T-helper 17 cell (primary cell): ENCODE measurements at regions not wholly inside any gene's neighbourhood (a gene's known extent, or its start where the extent isn't known, plus 50 kb on each side); places are given as distances from the start of the nearest gene placed in this dataset.

Source experiments
- ATAC-seq: fragments of 150-1000 bp; cut with Tn5 transposase; 2 replicates; pipeline ENCODE4 v1.10.0; 2021; ENCODE audit warnings: mild to moderate bottlenecking, moderate library complexity
- DNase-seq, 3 donors: peaks; one replicate each; pipeline versions ENCODE4 v3.0.0 to v3.0.0-alpha.2; 2020 to 2021
- H3K9me3 ChIP-seq: one replicate; pipeline ENCODE4 v1.7.0; 2013; ENCODE audit warnings: low read length, mild to moderate bottlenecking; ENCODE audit not compliant: control insufficient read depth, poor library complexity, severe bottlenecking
- H3K27ac Mint-ChIP-seq: one replicate; pipeline ENCODE4 v1.8.0; 2022; ENCODE audit warnings: mild to moderate bottlenecking, moderate library complexity, mixed read lengths
- H3K27me3 Mint-ChIP-seq: one replicate; pipeline ENCODE4 v1.8.0; 2022; ENCODE audit warnings: mixed read lengths
- H3K36me3 Mint-ChIP-seq: one replicate; pipeline ENCODE4 v1.8.0; 2022; ENCODE audit warnings: low read depth, mixed read lengths
- H3K4me1 Mint-ChIP-seq: one replicate; pipeline ENCODE4 v1.8.0; 2022; ENCODE audit warnings: mild to moderate bottlenecking, mixed read lengths
- H3K4me3 Mint-ChIP-seq: one replicate; pipeline ENCODE4 v1.8.0; 2022; ENCODE audit warnings: mild to moderate bottlenecking, moderate library complexity, mixed read lengths

DNA sequence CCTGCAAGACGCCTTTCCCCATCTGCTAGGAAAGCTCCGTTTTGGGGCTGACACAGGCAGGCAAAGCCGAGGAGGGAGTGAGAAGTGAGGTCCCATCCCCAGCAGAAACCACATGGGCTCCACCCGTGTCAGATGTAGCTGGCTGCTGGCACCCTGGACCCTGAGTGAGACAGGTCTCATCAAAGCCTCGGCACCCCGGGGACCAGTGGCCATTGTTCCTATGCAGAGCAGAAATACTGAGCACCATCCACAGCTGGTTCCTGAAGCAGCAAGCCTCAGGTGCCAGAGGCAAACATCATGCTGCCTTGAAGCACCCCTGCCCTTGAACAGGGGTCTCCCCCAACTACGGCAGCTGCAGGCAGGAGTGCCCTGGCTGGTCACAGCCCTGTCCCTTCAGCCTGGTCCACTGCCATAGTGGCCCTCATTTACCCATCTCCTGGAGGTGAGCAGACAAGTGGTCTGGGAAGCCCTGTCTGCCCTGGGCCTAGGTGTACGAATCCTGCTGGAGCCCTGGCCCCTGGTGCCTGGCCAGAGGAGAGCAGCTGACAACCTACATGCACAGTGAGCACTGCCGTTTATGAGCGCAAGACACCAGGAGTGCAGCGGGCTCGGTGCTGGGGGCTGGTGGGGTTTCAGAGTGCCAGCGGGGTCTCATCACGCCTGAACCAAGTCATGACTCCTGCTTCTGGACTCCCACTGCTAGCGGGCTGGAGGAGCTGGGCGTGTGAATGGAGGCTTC lies 289.8 kb upstream of the RTL1 start:
- no peaks in the 10 kb centered on the region for H3K9me3 ChIP-seq
- ATAC-seq (no peak), DNase-seq (no peak)
- Mint-ChIP-seq H3K27me3 (peaks cover 8% of the 10 kb centered on the region), H3K27ac (no peak overlapping the region), H3K4me1 (no peaks in the 10 kb centered on the region), H3K36me3 (no peaks in the 10 kb centered on the region), H3K4me3 (no peak overlapping the region)

- DNase-seq = no peak
- no peak overlapping the region for H3K27ac Mint-ChIP-seq
- no peak overlapping the region for H3K4me3 Mint-ChIP-seq
- H3K9me3 ChIP-seq = no peaks in the 10 kb centered on the region
- no peaks in the 10 kb centered on the region for H3K4me1 Mint-ChIP-seq
- no peak for ATAC-seq
- peaks cover 8% of the 10 kb centered on the region for H3K27me3 Mint-ChIP-seq
- no peaks in the 10 kb centered on the region for H3K36me3 Mint-ChIP-seq
Measured at GRCh38 chr14:101193845-101194372, 290.4 kb upstream of the RTL1 start.

- no peaks in the 10 kb centered on the region for H3K36me3 Mint-ChIP-seq
- peaks cover 8% of the 10 kb centered on the region for H3K27me3 Mint-ChIP-seq
- H3K4me3 Mint-ChIP-seq = no peak overlapping the region
- H3K27ac Mint-ChIP-seq = no peak overlapping the region
- no peak for DNase-seq
- H3K9me3 ChIP-seq = no peaks in the 10 kb centered on the region
- ATAC-seq = no peak
- no peaks in the 10 kb centered on the region for H3K4me1 Mint-ChIP-seq
Measured at GRCh38 chr14:101194373-101195308, 291.1 kb upstream of the RTL1 start.

- no peaks in the 10 kb centered on the region for H3K36me3 Mint-ChIP-seq
Measured at GRCh38 chr14:101195309-101195901, 291.9 kb upstream of the RTL1 start.

DNA sequence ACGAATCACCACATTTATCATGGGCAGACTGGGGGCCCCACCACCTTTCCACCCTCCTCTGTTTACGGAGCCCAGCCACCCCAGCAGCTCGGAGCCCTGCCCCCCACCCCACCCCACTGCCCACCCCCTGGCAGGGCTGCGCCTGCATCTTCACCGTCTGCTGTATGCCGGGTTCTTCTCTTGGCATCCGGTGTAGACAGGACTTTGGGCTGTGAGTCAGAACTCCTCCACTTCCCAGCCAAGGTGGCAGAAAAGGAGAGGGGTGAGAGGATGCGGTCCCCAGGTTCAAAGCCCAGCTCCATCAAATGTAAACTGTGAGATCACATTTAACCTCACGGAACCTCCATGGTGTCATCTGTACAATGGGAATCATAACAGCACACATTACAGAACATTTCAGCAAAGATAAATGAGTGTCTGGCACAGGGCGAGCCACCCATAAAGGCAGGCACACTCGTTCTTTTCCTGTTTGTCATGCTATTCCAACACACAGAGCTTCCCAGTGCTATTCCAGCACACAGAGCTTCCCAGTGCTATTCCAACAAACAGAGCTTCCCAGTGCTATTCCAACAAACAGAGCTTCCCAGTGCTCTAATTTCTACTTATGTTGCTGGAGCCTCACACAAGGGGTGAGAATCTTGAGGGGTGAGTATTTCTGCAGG lies 292.7 kb upstream of the RTL1 start:
- H3K36me3 Mint-ChIP-seq = no peaks in the 10 kb centered on the region

More at GRCh38 chr14:101195309-101195901, 291.9 kb upstream of the RTL1 start:
- ATAC-seq (no peak), DNase-seq (no peak)
- H3K9me3 ChIP-seq = no peaks in the 10 kb centered on the region
- Mint-ChIP-seq H3K4me3 (no peak overlapping the region), H3K27ac (no peak overlapping the region), H3K27me3 (peaks cover 8% of the 10 kb centered on the region), H3K4me1 (no peaks in the 10 kb centered on the region)

GRCh38 chr14:101196795-101197590 lies 293.5 kb upstream of the RTL1 start:
- ATAC-seq (no peak), DNase-seq (no peak)
- Mint-ChIP-seq H3K27me3 (peaks cover 8% of the 10 kb centered on the region), H3K36me3 (no peaks in the 10 kb centered on the region), H3K4me1 (no peaks in the 10 kb centered on the region), H3K27ac (no peak overlapping the region), H3K4me3 (no peak overlapping the region)
- H3K9me3 ChIP-seq = no peaks in the 10 kb centered on the region

More for the DNA sequence above, 292.7 kb upstream of the RTL1 start:
- peaks cover 8% of the 10 kb centered on the region for H3K27me3 Mint-ChIP-seq
- H3K4me3 Mint-ChIP-seq = no peak overlapping the region
- ATAC-seq (no peak), DNase-seq (no peak)
- H3K9me3 ChIP-seq = no peaks in the 10 kb centered on the region
- no peak overlapping the region for H3K27ac Mint-ChIP-seq
- no peaks in the 10 kb centered on the region for H3K4me1 Mint-ChIP-seq

DNA sequence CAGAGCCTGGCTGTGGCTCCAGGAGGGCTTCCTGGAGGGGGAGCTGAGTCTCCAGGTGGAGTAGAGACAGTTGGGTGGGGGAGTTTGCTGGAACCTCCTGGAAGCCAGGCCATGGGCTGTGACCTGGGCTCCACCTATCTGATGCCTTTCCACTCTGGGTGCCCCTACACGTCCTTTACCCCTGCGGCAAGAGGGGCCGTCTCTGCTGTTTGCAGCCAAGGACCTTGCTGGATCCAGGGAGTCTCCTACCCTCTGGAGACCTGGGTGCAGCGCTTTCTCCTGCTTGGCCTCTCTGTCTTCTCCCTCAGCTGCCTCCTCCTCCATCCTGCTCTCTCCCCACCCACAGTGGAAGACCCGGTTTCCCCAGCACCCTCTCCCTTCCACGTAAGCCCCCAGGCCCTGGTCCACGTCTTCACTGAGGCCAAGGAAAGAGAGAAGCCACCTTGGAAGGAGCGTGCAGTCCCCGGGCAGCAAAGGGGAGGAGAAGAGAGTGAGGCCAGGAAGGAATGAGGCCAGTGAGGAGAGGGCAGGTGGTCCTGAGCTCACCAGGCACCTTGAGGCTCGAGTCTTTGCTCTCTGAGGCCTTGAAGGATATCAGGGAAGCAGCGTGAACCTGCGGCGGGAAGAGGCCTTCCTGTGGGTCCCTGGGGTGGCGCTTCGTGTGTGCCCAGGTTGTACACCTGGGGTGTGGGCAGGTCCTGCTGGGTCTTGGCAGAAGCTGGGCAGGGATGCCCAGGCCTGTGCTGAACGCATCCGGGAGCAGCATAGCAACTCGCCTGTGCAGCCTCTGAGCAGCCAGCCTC lies 294.3 kb upstream of the RTL1 start:
- ATAC-seq (no peak), DNase-seq (no peak)
- Mint-ChIP-seq H3K4me3 (no peak overlapping the region), H3K4me1 (no peaks in the 10 kb centered on the region), H3K36me3 (no peaks in the 10 kb centered on the region), H3K27ac (no peak overlapping the region), H3K27me3 (peaks cover 8% of the 10 kb centered on the region)
- no peaks in the 10 kb centered on the region for H3K9me3 ChIP-seq

DNA sequence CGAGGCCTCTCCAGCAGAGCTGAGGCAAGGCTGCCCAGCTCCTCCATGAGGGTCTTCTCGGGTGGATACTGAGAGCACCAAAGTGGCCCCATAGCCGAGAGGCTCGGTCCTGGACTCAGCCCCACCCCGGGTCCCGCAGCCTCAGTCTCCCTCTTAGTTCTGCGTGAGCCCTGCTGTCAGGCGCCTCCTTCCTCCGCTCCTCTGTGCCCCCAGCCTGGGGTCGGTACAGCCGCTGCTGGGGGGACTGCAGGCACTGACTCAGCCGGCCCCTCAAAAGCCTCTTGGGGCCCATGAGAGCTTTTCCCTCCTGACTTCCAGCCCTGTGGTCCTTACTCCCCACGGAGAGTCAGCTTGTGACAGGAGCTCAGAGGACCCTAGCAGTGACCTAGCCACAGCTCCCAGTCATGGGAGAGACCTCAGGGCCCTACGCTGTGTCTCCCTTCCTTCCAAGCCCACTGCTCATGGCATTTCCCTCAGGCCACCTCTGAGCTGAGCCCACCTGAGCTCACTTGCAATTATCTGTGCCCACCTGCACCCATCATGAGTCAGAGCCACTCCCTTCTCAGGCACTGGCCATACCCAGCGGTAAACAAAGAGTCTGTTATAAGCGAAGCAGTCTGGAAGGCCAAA lies 295.0 kb upstream of the RTL1 start:
- Mint-ChIP-seq H3K4me1 (no peaks in the 10 kb centered on the region), H3K27ac (no peak overlapping the region), H3K36me3 (no peaks in the 10 kb centered on the region), H3K4me3 (no peak overlapping the region), H3K27me3 (peaks cover 8% of the 10 kb centered on the region)
- no peaks in the 10 kb centered on the region for H3K9me3 ChIP-seq
- ATAC-seq (no peak), DNase-seq (no peak)

- H3K4me3 Mint-ChIP-seq = no peak overlapping the region
- no peaks in the 10 kb centered on the region for H3K9me3 ChIP-seq
- H3K4me1 Mint-ChIP-seq = no peaks in the 10 kb centered on the region
- H3K36me3 Mint-ChIP-seq = no peaks in the 10 kb centered on the region
- H3K27ac Mint-ChIP-seq = no peak overlapping the region
- ATAC-seq (no peak), DNase-seq (no peak)
- H3K27me3 Mint-ChIP-seq = peaks cover 2% of the 10 kb centered on the region
Measured at GRCh38 chr14:101199028-101199770, 295.7 kb upstream of the RTL1 start.

DNA sequence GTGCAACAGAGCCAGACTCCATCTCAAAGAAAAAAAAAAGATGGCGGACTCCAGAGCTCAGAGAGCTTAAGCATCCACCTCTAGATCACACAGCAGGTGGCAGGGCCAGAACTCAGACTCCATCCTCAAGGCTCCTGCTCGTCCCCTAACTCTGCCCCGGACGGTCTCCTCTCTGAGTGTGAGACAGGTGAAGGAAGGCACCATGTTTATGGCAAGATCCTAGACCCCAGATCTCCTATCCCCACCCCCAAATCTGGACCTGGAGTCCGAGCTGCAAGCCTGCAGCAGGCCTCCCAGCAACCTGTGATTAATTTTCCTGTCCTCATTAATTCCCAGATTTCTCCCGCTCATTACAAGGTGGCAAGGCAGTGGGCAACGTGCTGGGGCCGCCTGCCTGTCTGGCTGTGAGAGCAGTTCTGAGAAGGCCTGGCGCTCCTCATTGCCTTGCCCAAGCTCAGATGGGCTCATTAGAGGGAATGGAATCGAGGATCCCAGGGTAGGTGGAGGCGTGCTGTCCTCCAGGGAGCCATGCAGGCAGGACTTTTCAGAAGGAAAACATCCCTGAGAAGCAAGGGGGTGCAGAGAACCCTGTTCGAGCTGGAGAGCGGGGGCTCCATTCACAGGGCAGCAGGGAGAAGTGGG lies 296.6 kb upstream of the RTL1 start:
- H3K9me3 ChIP-seq = no peaks in the 10 kb centered on the region
- Mint-ChIP-seq H3K27me3 (no peaks in the 10 kb centered on the region), H3K4me1 (no peaks in the 10 kb centered on the region), H3K27ac (no peak overlapping the region), H3K36me3 (no peaks in the 10 kb centered on the region), H3K4me3 (no peak overlapping the region)
- no peak for DNase-seq
- ATAC-seq = no peak
